Stimulated activated CD8-positive, alpha-beta memory T cell treated with anti-CD3 and anti-CD28 coated beads, Interleukin-4, amount 100 ng/mL, for 48 hours (primary cell): ENCODE measurements at regions not wholly inside any gene's neighbourhood (a gene's known extent, or its start where the extent isn't known, plus 50 kb on each side); places are given as distances from the start of the nearest gene placed in this dataset.
"Not testable (repeated sequence)": the region's sequence is repeated elsewhere in the genome, so short reads cannot be mapped to it uniquely, and the experiment has no call there.

Source experiments
- DNase-seq: peaks from one replicate; pipeline ENCODE4 v3.0.0-alpha.2; 2020

GRCh38 chr4:131609039-131609438, 1540.1 kb upstream of the PCDH10 start:
- DNase-seq, result no peak

- not testable (repeated sequence) for DNase-seq
These were observed 1538.6 kb upstream of the PCDH10 start for GRCh38 chr4:131610517-131610916.

GRCh38 chr4:131613086-131613823, 1535.8 kb upstream of the PCDH10 start:
- no peak for DNase-seq

GRCh38 chr4:131613824-131614216, 1535.3 kb upstream of the PCDH10 start:
- no peak for DNase-seq

- no peak for DNase-seq
These were observed 1516.2 kb upstream of the PCDH10 start for GRCh38 chr4:131632877-131633276.

- no peak for DNase-seq
These were observed 1513.9 kb upstream of the PCDH10 start for GRCh38 chr4:131635191-131635590.

- DNase-seq, result no peak
These were observed 1510.3 kb upstream of the PCDH10 start for GRCh38 chr4:131638781-131639180.

- DNase-seq, result no peak
These were observed 1504.5 kb upstream of the PCDH10 start for GRCh38 chr4:131644619-131645018.

- no peak for DNase-seq
These were observed 1499.9 kb upstream of the PCDH10 start for GRCh38 chr4:131649227-131649626.

- DNase-seq, result no peak
These were observed 1498.1 kb upstream of the PCDH10 start for GRCh38 chr4:131650951-131651350.

GRCh38 chr4:131683314-131683713, 1465.8 kb upstream of the PCDH10 start:
- DNase-seq, result not testable (repeated sequence)

GRCh38 chr4:131721883-131722282, 1427.2 kb upstream of the PCDH10 start:
- no peak for DNase-seq

GRCh38 chr4:131723069-131723468, 1426.0 kb upstream of the PCDH10 start:
- not testable (repeated sequence) for DNase-seq

GRCh38 chr4:131724847-131725246, 1424.2 kb upstream of the PCDH10 start:
- DNase-seq, result peak; percentile 64

GRCh38 chr4:131725521-131725920, 1423.6 kb upstream of the PCDH10 start:
- not testable (repeated sequence) for DNase-seq

GRCh38 chr4:131726940-131727339, 1422.2 kb upstream of the PCDH10 start:
- not testable (repeated sequence) for DNase-seq

GRCh38 chr4:131727418-131727817, 1421.7 kb upstream of the PCDH10 start:
- not testable (repeated sequence) for DNase-seq

- not testable (repeated sequence) for DNase-seq
These were observed 1419.9 kb upstream of the PCDH10 start for GRCh38 chr4:131729205-131729604.

- DNase-seq, result not testable (repeated sequence)
These were observed 1419.2 kb upstream of the PCDH10 start for GRCh38 chr4:131729716-131730398.

- DNase-seq, result not testable (repeated sequence)
These were observed 1418.5 kb upstream of the PCDH10 start for GRCh38 chr4:131730574-131730973.

GRCh38 chr4:131732034-131732630, 1417.0 kb upstream of the PCDH10 start:
- DNase-seq, result not testable (repeated sequence)

- DNase-seq, result not testable (repeated sequence)
These were observed 1414.8 kb upstream of the PCDH10 start for GRCh38 chr4:131734321-131734720.

GRCh38 chr4:131734851-131735385, 1414.2 kb upstream of the PCDH10 start:
- not testable (repeated sequence) for DNase-seq

GRCh38 chr4:131738991-131739390, 1410.1 kb upstream of the PCDH10 start:
- not testable (repeated sequence) for DNase-seq
